Breast epithelium (tissue), 4 donors: ENCODE measurements at regions not wholly inside any gene's neighbourhood (a gene's known extent, or its start where the extent isn't known, plus 50 kb on each side); places are given as distances from the start of the nearest gene placed in this dataset.
"Not testable (repeated sequence)": the region's sequence is repeated elsewhere in the genome, so short reads cannot be mapped to it uniquely, and the experiment has no call there.

Experiments used
- DNase-seq, 2 donors: peaks; one replicate each; pipeline ENCODE4 v3.0.0-alpha.2; 2019; ENCODE audit warnings: low spot score in 2 of 2
- H3K27ac ChIP-seq, 2 donors: fragments of 200-600 bp; sonication (generic) in 1 of 2; one replicate each; pipeline ENCODE4 v1.5.1; 2016 to 2019; ENCODE audit warnings: mild to moderate bottlenecking in 1 of 2
- H3K27me3 ChIP-seq, 2 donors: fragments of 200-600 bp; sonication (generic) in 1 of 2; one replicate each; pipeline versions ENCODE4 v1.5.1 to v1.6.0; 2017 to 2019; ENCODE audit warnings: control low read depth in 1 of 2, mild to moderate bottlenecking in 1 of 2
- H3K36me3 ChIP-seq: fragments of 200-600 bp; one replicate; pipeline ENCODE4 v1.5.1; 2019
- H3K4me1 ChIP-seq, 2 donors: fragments of 200-600 bp; sonication (generic); one replicate each; pipeline ENCODE4 v1.5.1; 2016 to 2019; ENCODE audit warnings: control low read depth in 1 of 2
- H3K4me3 ChIP-seq, 3 donors: fragments of 200-600 bp; sonication (generic); 1 replicate in 2 of 3; 2 replicates in 1 of 3; pipeline ENCODE4 v1.5.1; 2016 to 2019; ENCODE audit warnings: mild to moderate bottlenecking in 3 of 3, moderate library complexity in 2 of 3
- H3K9me3 ChIP-seq, 2 donors: fragments of 200-600 bp; sonication (generic) in 1 of 2; one replicate each; pipeline ENCODE4 v1.5.1; 2016 to 2019; ENCODE audit warnings: control low read depth in 1 of 2
- CTCF ChIP-seq, 3 donors: fragments of 450-650 bp; IDR thresholded peaks; one replicate each; pipeline ENCODE4 v1.5.1; 2016 to 2017; ENCODE audit warnings: antibody characterized with exemption in 3 of 3, mild to moderate bottlenecking in 3 of 3, moderate library complexity in 3 of 3
- POLR2A ChIP-seq: fragments of 450-650 bp; IDR thresholded peaks from one replicate; pipeline ENCODE4 v1.6.1; 2016; ENCODE audit warnings: antibody characterized with exemption, mild to moderate bottlenecking, moderate library complexity
- POLR2AphosphoS5 ChIP-seq, 3 donors: sonication (generic); formaldehyde crosslinking; IDR thresholded peaks; one replicate each; pipeline ENCODE4 v1.6.1; 2017; ENCODE audit warnings: antibody characterized with exemption in 3 of 3
- intact Hi-C: fragments of 100-400 bp; cut with DNase I; formaldehyde crosslinking; loops from one replicate; pipeline ENCODE4 v1.15.1; 2023; ENCODE audit warnings: low total_unique reads

GRCh38 chr14:106010783-106011182 is 484.4 kb downstream of the TMEM121 start:
- no peak for TF ChIP-seq CTCF (IDR thresholded peaks at IDR 0.05)
- no peak for TF ChIP-seq POLR2AphosphoS5 (IDR thresholded peaks at IDR 0.05)
- TF ChIP-seq POLR2A = no peak
- no peaks in the 10 kb centered on the region for H3K4me1 ChIP-seq
- DNase-seq = no peak
- intact Hi-C loops = no loop called here
- H3K27ac ChIP-seq = no peak overlapping the region
- no peaks in the 10 kb centered on the region for H3K27me3 ChIP-seq
- no peaks in the 10 kb centered on the region for H3K9me3 ChIP-seq
- no peak overlapping the region for H3K4me3 ChIP-seq
- H3K36me3 ChIP-seq = no peaks in the 10 kb centered on the region

- H3K27ac ChIP-seq, H3K4me1 ChIP-seq, H3K27me3 ChIP-seq, DNase-seq, intact Hi-C loops, H3K9me3 ChIP-seq, H3K4me3 ChIP-seq, H3K36me3 ChIP-seq: not testable (repeated sequence)
Measured at GRCh38 chr14:106011631-106012360, 485.4 kb downstream of the TMEM121 start.

- DNase-seq, H3K27ac ChIP-seq, H3K4me3 ChIP-seq, H3K27me3 ChIP-seq, H3K36me3 ChIP-seq, intact Hi-C loops, H3K4me1 ChIP-seq, H3K9me3 ChIP-seq: not testable (repeated sequence)
Measured at GRCh38 chr14:106012361-106012725, 486.0 kb downstream of the TMEM121 start.

- intact Hi-C loops = no loop called here
- H3K4me3 ChIP-seq = no peak overlapping the region
- H3K9me3 ChIP-seq = no peaks in the 10 kb centered on the region
- no peak overlapping the region for H3K27ac ChIP-seq
- TF ChIP-seq POLR2A (no peak), POLR2AphosphoS5 (IDR thresholded peaks at IDR 0.05) (no peak), CTCF (IDR thresholded peaks at IDR 0.05) (no peak)
- H3K27me3 ChIP-seq = no peaks in the 10 kb centered on the region
- H3K4me1 ChIP-seq = no peaks in the 10 kb centered on the region
- H3K36me3 ChIP-seq = no peaks in the 10 kb centered on the region
- DNase-seq = no peak
Measured at GRCh38 chr14:106013879-106014376, 487.5 kb downstream of the TMEM121 start.

GRCh38 chr14:106017952-106018351 is 491.6 kb downstream of the TMEM121 start:
- H3K4me3 ChIP-seq, intact Hi-C loops, DNase-seq, H3K4me1 ChIP-seq, H3K9me3 ChIP-seq, H3K36me3 ChIP-seq, H3K27ac ChIP-seq, H3K27me3 ChIP-seq: not testable (repeated sequence)

GRCh38 chr14:106021832-106022231 is 495.4 kb downstream of the TMEM121 start:
- Histone ChIP-seq H3K36me3 (no peaks in the 10 kb centered on the region), H3K27me3 (peaks cover 0 to 2% of the 10 kb centered on the region in 2 donors), H3K9me3 (no peaks in the 10 kb centered on the region), H3K4me3 (no peak overlapping the region), H3K27ac (no peak overlapping the region), H3K4me1 (no peaks in the 10 kb centered on the region)
- no peak for DNase-seq
- intact Hi-C loops = no loop called here
- no peak for TF ChIP-seq POLR2AphosphoS5 (IDR thresholded peaks at IDR 0.05)
- no peak for TF ChIP-seq CTCF (IDR thresholded peaks at IDR 0.05)
- no peak for TF ChIP-seq POLR2A

- H3K9me3 ChIP-seq, intact Hi-C loops, H3K4me3 ChIP-seq, H3K27me3 ChIP-seq, H3K4me1 ChIP-seq, DNase-seq, H3K27ac ChIP-seq, H3K36me3 ChIP-seq: not testable (repeated sequence)
Measured at GRCh38 chr14:106022648-106023047, 496.3 kb downstream of the TMEM121 start.
